GM18873 (cell line): ENCODE measurements at regions not wholly inside any gene's neighbourhood (a gene's known extent, or its start where the extent isn't known, plus 50 kb on each side); places are given as distances from the start of the nearest gene placed in this dataset.

Experiments
- ATAC-seq: cut with Tn5 transposase; IDR thresholded peaks from one replicate; pipeline ENCODE4 v1.9.1; 2021; ENCODE audit warnings: mild to moderate bottlenecking, moderate library complexity, moderate number of reproducible peaks; ENCODE audit not compliant: unreplicated experiment, low FRiP score

DNA sequence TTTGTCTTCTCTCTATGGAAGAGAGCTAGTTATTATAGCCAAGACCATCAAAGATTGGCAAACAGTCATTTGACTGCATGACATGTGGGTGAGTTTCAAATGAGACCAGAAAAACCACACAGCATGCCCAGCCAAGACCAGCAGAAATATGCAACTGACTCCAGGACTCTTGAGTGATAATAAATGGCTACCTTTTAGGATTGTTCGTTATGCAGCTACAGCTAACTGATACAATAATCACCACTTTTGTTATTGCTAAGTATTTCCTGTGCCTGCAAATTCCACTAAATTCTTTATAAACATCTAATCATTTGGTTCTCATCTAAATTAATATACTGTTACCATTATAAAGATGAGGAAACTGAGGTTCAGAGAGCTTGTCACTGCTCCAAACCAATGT, 528.4 kb upstream of the TBX3 start:
- no peak for ATAC-seq

DNA sequence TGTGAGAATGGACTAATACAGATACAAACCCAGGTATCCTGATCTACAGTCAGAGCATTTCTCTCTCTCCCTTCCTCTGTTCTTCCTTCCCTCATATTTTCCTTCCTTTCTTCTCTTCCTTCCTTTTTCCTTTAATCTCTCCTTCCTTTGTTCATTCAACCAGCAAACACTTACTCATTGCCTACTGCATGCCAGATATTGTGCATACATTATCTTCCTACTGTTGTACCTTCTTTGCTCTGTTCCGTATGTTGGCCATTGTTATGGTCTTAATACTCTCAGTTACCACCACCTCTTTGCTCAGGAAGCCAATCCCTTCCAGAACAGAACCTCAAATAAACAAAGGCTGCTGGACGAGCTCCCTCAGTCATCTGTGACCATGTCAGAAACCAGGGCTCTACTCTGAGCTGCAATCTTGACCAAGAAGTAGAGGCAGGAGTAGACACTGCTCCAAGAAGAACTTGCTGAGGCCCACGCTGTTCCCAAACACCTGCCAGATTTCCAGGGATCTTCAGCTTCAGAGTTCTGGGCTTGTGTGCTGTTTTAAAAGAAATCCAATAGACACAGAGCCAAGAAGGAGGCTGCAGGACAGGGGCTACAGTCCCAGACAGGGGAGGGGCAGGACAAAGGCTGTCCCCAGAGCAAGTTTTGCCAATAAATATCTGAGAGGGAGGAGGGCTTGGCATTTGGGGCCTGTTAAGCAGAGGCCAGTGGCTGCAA, 526.7 kb upstream of the TBX3 start:
- no peak for ATAC-seq

DNA sequence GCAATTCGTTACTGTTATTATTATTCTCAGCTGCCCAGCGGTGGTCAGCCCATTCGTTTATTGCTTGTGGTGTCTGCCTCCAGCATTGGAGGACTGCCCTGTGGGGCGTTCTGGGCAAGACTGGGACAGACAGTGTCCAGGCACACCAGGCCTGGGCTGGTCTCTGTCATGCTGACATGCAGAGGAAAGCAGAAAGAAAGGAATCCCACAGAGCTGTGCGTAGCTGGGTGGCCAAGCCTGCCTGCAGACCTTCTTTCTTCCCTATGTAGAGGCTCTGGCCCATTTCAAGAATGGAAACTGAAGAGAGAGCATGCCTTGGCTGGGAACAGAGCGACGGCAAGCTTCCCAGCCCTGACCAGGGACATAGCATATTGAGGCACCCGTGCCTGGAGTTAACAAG, 525.3 kb upstream of the TBX3 start:
- no peak for ATAC-seq

DNA sequence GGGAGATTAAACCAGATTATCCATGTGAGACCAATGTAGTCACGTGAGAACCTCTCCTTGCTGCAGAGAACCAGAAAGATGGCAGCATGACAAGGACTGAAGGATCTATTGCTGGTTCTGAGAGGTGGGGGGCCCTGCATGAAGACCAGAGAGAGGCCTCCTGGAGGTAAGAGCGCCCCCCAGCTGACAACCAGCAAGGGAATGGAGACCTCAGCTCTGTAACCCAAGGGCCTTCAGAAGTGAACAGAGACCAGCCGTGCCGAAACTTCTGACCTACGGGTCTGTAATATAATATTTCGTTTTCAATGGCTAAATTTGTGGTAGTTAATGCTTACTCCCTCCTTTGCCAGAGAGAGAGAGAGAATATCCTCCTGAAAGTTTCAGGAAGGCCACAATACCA, 524.1 kb upstream of the TBX3 start:
- no peak for ATAC-seq

DNA sequence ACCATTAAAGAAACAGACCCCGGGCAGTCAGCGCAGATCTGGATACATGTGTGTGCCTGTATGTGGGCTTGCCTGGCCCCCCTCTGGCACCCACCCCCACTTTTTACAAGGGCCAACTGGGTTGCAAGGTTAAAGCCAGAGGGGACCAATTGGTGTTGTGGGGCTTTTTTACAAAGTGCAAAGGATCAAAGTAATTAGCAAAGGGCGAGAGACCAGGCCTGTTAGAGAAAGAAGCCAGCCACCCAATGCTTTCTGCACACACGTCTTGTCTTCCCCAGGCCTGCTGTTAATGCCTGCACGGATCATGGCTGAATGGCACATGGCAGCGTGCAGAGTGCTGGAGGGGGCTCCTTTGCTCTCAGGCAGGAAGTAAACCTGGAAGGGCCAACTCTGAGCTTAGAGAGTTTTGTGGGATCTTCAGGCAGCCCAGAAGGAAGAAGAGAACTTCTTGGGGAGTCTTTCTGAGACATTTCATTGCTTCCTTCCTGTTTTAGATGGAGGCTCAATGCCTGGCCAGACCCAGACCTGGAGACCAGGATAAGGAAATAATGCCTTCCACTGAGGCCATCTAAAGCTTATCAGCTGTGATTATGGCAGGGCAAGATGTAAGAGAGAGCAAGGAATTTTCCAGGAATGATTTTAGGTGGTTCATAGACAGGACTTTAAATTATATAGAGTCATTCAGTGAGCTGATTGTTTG, 523.4 kb upstream of the TBX3 start:
- no peak for ATAC-seq

DNA sequence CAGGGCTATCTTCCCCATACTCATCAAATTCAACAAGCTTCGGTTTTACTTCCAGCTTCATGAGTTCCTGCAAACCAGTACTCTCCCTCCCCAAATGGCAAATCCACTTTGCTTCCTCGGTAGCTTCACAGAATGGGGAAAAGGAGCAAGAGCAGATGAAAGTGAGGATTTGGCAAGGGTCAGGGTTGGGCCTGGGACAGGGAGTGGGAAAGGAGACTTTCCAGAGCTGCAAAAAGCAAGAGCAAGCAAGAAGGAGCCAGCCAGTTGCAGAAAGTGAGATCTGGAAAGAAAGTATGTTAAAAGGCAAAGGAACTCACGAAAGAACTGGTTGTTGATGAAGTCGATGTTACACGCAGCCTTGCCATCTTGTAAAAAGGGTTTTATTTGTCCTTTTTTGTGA, 522.8 kb upstream of the TBX3 start:
- no peak for ATAC-seq

DNA sequence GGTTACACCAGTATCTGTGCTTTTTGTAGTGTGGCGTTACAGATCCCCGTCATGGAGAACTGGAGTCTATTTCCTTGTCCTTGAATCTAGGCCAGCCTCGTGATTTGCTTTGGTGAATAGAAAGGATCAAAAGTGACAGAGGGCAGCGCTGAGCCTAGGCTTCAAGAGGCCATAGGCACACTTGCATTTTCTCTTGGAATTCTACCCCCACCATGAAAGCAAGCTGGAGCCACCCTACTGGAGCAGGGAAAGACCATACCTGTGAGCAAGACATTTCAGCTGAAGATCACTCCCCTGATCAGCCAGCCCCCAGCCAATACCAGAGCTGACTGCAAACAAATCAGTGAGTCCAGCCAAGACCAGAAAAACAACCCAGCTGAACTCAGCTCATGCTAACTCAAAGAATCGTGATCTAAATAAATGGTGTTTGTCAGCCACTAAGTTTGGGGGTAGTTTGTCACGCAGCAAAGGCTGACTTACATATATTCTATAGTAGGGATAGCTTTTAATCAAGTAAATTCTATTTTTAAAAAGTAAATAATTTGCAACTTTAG, 521.9 kb upstream of the TBX3 start:
- no peak for ATAC-seq

DNA sequence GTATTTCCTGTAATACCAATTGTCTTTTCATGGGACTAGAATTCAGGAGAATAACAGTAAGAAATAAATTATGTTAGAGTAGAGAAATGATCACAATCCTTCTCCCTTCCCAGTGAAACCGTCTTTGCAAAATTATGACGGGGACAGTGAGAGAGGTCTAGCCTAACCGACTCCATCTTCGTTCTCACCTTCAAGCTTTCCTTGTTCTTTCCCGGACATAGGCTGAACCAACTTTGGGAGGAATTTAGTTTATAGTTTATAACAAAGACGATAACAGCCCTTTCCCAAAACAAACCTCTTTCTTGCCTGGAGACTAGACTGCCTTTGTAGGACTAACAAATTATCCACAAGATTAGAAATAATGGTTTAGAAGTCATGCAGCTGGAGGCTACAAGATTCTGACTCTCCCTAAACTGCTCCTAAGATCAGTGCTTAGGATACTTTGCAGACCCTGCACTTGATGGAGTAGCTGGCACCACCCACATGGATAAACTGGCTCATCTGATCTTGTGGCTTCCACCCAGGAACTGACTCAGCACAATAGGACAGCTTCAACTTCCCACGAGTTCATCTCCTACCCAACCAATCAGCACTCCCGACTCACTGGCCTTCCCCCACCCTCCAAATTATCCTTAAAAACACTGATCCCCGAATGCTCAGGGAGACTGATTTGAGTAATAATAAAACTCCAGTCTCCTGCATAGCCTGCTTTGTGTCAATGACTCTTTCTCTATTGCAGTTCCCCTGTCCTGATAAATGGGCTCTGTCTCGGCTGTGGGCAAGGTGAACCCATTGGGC, 521.2 kb upstream of the TBX3 start:
- no peak for ATAC-seq

DNA sequence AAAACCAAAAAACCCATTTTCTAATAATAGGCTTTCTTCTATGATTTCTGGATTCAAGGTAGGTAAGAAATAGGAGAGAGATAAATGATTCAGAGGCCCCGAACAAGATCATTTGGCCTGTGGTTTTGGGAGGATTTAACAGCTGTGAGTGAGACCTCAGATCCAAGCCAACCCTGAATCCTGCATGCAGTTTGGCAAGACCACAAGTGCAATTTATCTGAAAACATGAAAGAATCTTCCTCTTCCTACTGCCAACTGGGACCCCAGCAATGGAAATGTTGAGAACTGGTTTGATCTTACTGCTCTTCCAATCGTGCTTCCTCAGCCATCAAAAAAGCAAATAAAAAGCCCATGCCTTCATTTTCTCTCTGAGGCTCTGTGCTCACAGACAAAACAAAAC, 519.7 kb upstream of the TBX3 start:
- ATAC-seq = no peak

DNA sequence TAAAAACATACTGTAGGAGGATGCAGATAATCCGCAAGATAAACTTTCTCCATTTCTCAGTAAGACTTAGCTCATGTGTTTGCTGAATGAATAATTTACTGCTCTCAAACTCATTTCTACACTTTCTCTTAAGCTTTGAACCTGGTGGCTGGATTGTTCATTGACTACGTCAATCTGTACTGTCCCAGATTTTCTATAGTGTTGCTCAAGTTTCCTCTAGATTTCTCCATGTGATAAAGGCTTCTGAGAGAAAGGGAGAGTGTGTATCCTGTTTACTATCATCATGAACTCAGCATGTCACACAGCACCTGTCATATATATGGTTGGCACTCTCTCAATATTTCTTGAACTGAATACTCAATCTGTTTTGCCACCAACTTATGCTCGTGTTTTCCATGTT, 518.0 kb upstream of the TBX3 start:
- no peak for ATAC-seq

DNA sequence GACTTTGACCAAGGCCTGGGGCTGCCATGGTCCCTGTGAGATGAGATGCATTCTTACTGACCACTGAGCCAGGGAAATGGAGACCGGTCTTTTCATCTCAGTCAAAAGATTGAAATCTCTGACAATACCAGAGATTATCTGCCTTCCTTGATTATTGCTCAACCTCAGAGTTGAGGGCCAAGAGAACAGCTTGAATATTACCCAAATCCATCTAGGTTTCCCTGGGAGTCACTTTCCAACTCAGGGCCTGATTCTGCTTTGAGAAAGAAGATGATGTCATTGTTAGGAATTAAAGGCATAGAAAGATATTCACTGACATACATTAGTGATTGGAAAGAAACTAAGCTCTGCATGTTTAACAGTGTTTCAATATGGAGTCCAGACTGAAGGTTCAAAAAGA, 515.9 kb upstream of the TBX3 start:
- no peak for ATAC-seq

DNA sequence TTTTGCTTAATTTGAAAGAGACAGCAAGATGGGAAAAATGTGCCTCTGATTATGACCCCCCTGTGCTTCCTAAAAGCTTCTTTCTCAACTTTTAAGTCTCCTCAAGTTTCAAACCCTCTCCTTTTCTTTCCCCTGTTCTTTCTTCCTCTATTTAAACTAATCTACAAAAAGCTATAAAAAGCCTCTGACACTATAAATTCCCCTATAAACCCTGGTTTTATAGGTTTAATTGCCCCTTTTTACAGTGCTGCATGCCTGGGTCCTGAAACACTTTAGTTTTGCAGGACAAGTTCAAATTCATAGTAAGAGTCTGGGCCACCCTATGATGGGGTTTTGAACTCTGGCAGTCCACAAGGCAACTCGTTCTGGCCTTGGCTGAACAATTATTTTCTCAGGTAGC, 510.9 kb upstream of the TBX3 start:
- ATAC-seq = no peak

DNA sequence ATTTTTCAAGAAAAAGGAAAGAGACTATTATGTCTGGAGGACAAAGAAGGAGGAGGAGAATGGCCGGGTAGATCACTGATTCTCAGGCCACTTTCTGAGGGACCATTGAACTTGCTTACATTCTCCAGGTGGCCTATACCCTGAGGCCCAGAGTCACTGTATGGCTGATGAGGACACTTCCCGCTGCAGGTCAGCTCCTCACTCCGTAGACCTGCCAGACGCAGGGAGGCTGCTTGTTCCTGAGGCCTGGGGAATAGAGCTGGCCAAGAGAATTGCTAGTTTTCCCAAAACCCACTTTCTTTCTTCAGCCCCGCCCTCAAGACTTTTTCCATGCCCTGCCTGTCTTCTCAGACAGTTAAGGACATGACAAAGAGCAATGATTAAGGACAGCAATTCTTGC, 510.5 kb upstream of the TBX3 start:
- no peak for ATAC-seq

DNA sequence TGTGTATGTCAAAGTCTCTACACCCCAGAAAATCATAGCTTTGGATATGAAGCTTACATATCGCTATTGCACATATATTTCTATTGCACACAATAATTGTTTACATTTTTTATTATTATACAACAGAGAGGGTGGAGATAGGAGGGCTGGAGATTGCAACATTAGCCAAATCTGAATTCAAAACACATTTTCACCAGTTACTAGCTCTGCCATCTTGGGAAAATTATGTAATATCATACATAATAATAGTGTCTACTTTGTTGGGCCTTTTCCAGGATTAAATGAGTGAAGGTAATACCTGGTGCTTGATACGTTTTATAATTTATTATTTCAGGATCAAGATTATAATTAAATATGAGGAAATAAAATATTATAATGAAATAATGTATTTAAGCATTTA, 507.4 kb upstream of the TBX3 start:
- no peak for ATAC-seq

DNA sequence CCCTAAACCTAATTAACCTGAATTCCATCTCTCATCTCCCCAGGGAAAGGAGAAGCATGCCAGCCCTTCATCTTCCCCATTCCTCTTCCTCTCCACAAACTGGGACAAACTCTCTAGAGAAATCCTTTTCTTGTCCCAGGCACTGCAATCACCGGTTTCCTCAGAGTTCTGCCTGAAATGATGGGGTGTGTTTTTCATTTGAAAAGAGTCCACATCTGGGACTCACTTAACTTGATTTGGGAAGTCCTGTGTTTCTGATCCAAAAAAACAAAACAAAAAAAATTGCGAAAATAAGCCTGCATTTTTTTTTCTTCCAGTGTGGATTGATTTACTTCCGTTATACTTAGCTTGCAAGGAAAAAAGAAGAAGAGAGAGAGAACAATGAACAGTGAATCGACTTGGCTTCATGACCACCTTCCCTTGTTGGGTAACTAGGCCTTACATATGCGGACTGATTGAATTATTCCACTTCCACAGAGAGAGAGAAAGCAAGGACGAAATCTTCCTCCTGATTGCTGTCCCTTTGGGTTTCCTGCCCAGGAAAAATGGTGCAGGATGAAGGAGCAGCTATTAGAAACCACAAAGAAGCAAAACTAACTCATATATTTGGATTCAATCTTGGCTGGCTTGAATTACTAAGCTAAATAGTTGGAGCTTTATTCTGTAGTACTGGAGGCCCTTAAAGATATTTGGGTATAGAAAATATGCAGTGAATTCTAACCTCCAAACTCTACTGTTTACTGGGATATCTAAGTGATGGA, 506.2 kb upstream of the TBX3 start:
- no peak for ATAC-seq

DNA sequence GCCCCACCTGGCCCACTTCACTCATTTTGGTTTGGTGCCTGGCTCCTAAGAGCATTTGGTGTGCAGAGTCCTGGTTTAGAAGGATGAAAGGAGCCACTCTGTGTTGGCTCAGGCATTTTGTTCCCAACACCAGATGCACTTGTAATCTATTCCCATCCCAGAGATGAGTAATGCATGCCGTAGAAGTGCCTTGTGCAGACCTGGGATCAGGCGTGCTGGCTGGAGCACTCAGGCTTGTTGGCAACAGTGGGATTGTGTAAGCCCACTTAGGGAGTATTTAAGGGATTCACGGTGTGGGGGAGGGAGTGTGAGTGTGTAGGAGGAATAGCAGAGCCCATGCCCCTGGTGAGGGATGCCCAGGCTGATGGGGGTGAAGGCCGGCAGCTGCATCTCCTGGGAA, 501.5 kb upstream of the TBX3 start:
- no peak for ATAC-seq

DNA sequence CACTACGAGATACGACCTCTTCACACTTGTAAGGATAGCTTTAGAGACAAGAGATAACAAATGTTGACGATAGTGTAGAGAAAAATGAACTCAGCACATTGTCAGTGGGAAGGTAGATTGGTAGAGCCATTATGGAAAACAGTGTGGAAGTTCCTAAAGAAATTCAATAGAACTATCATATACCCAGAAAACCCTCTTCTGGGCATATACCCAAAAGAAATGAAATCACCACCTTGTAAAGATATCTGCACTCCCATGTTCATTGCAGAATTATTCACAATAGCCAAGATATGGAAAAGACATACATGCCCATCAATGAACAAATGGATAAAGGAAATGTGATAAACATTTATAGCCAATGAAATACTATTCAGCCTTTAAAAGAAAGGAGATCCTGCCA, 499.8 kb upstream of the TBX3 start:
- no peak for ATAC-seq

DNA sequence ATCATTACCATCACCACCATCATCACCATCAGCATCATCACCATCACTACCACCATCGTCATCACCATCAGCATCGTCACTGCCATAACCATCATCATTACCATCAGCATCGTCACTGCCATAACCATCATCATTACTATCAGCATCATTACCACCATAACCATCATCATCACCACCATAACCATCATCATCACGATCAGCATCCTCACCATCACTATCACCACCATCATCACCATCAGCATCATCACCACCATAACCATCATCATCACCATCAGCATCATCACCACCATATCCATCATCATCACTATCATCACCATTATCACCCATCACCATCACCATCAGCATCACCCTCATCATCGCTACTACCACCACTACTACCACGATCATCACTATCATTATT, 493.9 kb upstream of the TBX3 start:
- no peak for ATAC-seq

DNA sequence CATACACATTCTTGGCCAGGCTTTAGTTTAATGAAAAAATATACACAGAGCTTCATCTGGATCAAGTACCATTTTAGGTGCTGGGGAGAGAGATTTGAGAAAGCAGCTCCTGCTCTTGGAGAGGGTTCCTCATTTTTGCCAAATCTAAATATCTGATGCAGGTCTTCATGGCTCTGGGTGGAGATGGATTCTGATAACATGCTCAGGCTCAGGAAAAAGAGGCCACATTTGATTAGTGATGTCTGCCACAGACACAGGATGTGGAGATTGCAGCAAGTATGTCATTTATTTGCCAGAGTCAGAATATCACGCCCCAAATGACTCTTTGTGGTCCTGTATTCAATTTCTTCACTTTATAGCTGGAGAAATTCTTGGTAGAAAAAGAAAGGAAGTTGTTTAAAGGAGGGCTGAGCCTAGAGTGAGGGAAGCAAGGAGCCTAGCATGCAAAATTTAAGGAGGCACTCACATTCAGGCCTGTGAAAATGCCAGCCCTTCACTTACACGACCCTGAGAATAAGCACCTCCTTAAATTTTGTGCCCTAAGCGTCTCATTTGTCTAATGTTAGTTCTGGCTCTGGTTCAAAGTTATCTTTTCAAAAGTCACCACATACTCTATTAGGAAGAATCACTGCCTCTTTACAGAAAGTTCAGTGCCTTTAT, 492.9 kb upstream of the TBX3 start:
- no peak for ATAC-seq

DNA sequence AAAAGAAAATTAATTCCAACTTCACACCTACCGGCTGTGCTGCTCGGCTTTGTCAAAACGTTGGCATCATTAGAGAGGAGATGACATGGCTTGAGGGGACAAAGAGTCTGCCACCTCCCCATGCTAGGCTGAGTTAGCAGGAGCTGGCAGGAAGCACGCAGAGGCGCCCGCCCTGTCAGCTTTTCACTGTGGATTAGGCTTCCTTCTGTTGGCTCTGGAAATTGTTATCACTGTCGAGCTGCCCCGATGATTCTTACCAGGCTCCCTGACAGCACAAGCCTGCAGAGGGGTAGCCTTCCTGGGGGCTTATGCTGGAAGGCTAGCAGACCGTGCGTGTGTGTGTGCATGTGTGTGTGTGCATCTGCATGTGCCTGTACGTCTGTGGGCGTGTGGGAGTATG, 490.9 kb upstream of the TBX3 start:
- no peak for ATAC-seq
